Stimulated activated CD4-positive, alpha-beta T cell treated with anti-CD3 and anti-CD28 coated beads, Interleukin-12 subunit alpha, Interleukin-12 subunit beta, amount 100 ng/mL, for 24 hours (primary cell): ENCODE measurements at regions not wholly inside any gene's neighbourhood (a gene's known extent, or its start where the extent isn't known, plus 50 kb on each side); places are given as distances from the start of the nearest gene placed in this dataset.

Experiments
- DNase-seq, 2 experiments: peaks; one replicate each; pipeline ENCODE4 v3.0.0-alpha.2; 2020; ENCODE audit warnings: low read depth in 2 of 2

DNA sequence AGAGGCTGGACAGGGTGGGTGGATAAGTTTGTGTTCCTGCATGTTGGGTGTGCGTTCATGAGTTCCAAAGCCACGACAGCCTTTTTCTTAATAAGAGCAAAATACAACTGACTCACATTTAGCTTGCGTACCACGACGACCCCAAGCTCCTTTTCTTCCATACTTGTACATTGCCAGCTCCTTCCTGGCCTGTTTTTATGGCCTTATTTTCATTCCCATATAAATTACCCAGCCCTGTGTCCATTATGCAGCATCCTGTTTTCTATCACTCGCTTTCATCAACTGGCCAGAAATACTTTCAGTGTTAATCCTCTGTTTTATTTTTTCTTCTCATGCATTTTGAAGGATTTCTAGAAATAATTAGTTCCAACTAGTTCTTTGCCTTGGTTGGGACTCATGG lies 499.1 kb downstream of the FOXO1 start:
- DNase-seq: no peak

DNA sequence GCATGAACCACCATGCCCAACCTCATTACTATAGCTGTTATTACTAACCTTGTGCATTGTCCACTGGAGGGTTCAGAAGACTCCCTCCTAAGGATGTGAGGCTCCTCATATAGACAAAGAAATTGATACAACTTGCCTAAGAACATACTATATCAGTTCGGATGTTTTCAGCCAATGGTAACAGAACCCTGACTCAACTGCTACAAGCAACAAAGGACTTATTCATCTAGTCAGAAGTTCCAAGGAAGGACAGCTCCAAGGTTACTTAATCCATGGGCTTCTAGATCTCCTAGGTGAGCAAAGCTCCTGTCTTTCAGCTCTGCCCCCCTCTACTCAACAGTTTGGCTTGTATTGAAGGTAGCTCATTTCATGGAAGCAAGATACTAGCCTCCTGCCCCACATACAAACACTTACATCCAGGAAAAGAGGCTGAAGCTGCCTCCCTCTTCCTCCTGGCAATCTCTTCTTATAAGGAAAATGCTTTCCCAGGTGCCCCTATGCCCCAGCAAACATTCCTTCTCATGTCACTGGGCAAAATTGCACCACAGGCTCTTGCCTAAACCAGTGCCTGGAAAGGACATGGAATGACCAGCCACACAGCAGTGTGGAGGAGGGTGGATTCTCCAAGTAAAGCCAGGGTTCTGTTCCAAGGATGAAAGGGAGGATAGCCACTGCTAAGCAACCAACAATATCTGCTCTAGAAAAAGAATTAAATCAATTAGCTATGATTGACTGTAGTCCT lies 497.8 kb downstream of the FOXO1 start:
- no peak for DNase-seq

DNA sequence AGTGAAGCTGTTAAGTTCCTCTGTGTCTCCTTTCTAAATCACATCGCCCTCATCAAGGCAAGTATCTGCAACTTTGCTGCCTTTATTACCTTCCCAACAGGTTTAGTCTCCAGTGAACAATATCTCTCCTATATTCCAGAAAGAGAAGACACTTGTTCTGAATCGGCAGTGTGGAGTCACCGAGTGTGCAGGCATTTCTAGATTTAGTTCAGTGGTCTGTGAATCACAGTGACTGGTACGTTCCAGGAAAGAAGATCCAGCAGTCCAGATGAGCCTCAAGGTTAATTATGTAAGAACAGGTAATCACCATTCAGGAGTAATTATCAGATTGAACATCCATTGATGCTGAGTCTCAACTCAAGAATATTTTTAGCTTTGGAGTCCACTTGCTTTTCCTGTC lies 497.0 kb downstream of the FOXO1 start:
- DNase-seq: no peak

DNA sequence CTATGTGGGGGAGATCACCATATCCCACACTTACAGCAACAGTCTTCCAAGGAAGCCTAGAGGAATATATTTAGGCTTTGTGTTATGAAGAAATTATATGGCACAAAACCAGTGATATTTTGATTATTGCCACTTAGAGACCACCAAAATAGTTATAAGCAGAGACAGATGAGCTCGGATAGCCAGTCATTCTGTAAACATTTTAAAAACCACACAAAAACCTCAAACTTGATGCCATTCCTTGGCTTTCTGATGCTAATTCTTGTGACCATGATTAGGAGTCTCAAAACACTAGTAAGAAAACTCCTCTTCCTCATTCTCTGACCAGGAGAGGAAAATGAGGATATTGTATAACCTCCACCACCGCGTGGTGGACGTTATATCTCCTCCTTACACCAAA lies 496.4 kb downstream of the FOXO1 start:
- no peak for DNase-seq

DNA sequence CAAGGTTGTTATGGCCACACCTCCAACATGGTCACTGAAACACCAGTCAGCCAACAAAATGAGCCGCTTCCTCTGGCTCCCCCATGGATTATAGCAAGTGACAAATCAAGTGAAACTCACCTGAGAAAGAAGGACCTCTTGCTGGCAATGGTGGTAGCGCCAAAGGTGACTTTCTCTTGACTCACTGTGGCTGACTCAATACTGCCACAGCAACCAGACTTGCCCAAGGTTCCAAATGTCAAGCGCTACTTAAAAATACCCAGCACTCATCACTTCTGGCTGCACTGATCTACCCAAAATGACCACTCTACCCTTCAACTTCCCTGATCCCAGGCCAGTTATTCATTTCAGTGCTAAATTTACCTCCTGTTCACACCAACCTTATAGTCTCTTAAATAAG lies 495.5 kb downstream of the FOXO1 start:
- no peak for DNase-seq

DNA sequence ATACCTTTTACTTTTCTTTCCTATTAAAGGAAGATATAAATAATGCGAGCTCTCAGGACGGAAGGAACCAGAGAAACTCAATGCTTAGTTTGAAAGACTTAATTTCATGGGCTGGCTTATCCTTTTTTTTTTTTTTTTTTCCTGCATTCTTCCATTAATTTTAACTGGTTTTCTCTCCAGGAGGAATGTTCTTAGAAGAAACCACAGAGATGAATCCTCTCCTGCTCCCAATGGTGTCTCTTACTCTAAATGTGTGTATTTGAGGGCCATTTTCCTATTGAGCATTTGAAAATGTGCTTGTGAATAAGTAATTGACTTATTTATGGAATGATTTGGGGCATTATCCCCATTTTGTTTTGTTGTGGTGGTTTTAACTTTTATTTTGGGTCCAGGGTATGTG lies 494.9 kb downstream of the FOXO1 start:
- no peak for DNase-seq

DNA sequence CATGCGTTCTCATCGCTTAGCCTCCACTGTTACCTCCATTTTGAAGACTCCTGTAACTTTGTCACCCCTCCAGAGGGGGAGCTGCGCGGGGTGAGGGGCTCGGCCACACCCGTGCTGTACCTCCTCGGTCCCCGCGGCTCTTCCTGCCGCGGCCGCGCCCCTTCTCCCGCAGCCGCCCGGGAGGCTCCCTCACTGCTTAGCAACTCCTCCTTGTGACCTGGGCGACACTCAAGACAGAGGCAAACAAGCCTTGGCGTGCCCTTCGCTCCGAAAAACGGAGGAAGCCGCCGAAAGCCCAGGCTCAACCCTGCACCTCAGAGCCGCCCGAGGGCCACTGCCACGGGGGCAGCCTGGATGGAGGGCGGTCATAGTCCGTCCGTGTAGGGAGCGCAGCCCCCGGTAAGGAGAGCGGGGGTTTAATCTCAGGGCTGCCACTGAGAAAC lies 494.3 kb downstream of the FOXO1 start:
- no peak for DNase-seq

DNA sequence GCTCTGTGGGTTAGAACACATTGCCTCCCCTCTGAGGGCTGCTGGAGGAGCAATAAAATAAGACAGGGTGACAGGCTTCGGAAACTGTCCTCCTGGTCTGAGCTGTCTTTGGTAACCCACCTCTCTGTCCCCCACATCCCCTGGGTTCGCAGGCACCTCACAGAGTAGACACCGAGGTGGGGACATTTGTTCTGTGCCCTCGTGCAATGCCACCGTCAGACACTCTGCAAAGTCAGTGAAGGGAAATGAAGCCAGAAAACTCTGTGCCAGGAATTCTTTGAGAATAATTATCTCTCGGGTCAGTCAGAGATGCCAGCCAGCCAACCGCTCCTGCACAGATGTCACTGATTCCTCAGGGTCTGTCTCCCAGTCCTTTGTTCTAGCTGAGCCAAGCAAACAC lies 493.6 kb downstream of the FOXO1 start:
- no peak for DNase-seq

DNA sequence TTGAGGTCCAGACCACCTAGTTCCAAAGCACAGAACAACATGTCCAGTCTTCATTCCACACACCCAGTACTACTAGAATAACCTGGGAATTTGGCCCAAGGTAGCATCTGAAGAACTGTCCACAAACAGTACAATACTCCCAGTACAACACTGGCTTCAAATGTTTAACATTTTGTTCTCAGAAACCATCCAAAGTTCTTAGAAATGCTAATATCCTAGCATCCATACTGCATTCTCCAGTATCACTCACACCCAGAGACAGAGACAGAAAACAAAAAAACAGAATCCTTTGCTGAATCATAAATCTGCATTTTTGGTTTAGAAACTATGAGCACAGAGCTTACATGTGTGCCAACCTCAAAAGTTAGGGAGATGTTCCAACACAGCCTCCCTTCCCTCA lies 490.8 kb downstream of the FOXO1 start:
- no peak for DNase-seq

DNA sequence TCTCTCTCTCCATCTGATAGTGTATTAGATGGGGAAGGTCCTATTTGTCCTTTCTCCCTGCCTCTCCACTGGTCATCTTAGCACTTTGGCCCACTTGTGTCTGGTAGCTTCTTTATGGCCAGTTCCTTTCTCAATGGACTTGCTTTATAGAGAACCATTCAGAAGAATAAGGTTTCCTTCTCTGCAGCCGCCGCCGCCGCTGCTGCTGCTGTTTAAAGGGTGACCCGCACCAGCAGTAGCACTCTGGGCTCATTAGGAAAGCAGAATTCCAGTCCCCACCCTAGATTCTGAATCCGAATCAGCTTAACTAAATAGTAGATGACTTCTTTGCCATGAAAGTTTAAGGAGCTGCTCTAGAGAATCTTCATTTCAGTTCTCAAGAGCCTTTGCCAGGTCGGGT lies 490.2 kb downstream of the FOXO1 start:
- no peak for DNase-seq

DNA sequence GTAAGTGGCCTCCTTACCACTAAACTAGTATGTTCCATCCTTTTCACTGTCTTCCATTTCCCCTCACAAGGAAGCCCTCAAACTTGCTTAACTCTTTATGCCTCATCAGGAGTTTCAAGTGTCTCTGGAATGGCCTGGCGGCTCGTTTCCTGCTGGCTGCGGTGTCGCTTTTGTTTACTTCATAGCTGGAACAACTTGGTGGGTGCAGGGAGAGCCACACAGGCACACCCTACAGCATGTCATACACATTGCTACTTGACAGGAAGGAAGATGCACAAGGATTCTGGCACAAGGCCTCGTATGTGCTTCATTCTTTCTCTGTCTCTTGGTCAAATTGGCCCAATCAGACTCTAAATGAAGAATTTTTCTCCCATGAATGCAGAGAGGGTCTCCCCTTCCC lies 488.3 kb downstream of the FOXO1 start:
- no peak for DNase-seq

DNA sequence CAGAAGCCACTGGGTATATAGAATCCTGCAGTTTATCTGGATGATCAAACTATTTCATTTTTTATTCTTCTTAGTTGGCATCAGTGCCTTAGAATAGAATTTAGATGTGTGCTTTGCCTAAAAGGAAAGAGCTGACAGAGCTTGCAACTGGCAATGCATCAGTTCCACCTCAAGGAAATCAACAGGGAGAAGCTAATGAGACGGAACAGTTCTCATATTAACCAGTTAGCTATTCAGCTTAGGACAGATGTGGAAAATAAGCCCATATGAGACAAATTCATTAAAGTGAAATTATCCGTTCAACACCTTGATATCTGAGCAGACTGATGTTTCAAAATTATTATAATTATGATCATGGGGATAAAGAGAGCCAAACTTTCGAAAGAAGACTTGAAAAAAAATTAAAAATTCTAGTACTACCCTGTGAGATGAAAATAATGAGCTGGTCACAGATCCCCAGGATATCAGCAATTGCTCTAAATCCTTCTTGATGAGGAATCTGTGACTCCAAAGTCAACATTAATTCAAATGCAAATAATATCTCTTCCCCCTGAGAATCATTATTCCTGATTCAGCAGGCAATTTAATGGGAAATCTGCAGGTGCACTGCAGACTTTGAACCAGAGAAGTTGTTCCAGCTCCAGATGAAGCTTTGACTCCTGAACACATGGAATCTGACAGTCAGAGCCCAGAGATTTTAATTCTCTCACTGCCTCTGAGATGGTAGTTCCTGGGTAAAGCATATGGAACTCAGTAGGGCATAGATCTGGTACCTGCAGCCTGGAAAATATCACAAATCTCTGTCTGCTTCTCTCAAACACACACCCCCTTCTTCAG lies 486.8 kb downstream of the FOXO1 start:
- DNase-seq: no peak

DNA sequence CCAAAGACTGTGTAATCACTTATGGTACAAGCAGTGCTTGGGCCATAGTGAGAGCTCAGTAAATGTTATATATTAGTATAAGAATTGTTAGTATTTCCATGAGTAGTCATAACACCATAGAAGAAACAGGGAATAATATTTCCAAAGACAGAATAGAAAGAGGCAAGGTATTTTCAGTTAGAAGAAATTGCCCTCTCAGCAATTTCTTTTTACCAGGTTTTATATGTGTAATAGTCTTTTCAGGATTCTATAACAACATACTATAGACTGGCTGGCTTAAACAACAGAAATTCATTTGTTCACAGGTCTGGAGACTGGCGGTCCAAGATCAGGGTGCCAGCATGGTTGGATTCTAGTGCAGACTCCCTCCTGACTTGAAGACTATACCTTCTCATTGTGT lies 485.7 kb downstream of the FOXO1 start:
- DNase-seq: no peak

DNA sequence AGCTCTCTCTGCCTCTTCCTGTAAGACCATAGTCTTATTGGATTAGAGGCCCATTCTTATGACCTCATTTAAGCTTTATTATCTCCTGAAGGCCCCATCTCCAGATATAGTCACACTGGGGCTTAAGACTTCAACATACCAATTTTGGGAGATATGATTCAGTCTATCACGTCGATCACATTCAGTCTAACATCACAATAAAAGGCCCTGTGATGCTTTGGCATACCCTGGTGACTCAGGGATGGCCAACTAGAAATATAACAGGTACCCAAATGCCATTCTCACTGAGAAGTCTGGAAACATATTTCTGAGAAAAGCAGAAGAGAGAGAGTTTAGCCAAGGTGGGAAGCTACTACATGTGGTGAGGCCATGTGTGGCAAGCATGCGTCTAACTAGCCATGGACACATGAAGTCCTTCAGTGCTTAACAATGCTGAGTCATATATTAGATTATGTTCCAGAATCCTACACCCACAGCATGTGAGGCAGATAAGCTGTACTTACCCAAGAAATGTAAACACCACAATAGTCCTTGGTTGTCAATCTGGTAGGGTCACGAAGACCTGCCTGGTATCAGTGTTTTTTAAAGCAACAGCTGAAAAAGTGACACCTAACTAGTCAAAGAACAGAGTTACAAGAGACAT lies 485.1 kb downstream of the FOXO1 start:
- no peak for DNase-seq

DNA sequence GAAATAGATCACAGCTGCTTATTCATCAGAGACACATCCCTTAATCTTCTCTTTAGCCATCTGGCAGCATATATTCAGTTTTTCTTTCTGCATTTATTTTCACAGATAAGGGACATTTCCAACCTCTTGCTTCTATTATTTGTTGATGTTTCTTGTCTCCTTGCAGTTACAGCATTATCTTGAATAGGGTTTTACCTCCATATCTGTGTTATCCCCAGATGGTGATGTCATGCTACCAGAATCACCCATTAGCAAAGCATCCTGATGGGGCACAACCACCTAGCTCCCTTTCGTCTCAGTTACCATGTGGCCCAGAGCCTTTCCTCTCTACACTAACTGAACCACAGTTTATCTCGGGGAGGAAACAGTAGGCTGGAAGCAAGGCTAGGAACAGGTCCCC lies 483.9 kb downstream of the FOXO1 start:
- DNase-seq: no peak

DNA sequence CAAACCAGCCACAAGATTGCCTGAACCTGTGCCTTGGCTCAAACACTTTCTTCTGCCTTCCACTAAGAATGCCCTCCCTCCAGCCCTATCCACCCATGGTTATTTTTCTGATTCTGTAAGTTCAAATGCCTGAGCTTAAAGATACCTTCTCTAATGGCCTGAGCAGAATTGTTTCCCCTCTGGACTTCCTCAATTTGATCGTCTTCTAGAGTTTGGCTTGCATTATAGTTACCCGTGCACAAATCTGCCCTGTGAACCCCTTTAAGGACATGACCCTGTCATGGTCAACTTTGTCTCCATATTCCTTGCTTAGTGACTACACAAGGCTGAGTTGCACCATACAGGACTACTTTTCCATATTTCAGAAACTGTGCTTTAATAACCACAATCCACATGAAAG lies 481.0 kb downstream of the FOXO1 start:
- DNase-seq: no peak

DNA sequence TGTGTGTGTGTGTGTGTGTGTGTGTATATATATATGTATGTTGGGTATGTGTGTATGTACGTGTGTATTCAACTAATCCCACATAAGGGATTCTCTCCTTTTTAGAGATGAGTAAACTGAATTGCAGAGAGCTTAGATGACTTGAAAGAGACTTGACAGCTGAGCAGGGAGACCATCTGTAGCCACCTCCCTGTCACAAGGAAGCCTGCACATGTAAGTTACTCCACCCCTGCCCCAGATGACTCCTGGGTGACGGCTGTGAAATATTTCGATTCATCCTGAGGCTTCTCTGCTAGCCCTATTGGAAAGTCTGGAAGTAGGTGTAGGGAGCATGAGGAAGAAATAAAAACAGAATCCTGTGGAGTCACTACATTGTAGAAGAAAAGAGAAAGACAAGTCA lies 480.4 kb downstream of the FOXO1 start:
- no peak for DNase-seq

DNA sequence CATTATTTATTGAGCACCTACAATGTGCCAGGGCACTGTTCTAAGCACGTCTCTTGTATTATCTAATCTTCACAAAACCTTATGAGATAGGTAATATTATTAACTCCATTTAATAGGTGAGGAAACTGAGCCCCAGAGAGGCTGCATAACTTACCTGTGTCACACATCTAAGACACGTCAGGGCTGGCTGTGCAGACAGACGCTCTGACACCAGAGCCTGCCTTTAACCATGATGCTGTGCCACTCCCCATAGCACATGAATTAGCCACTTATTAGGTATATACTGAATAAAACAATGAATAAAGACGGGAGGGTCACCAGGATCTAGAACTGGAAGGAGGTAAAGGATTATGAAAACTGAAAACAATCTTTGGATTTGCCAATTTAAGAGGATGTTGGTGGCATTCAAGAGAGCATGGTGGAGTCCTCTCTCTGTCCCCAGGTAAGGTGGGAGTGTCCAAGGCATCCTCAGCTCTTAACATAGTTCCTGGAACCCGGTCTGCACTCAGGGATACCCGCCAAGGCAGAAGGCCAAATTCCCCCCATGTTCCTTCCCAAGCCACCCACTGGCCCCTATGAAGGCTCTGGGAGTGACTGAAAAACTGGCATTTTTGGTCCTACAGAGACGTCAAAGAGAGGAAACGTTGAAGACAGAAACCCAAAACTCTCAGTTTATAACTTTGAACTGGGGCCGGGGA lies 479.7 kb downstream of the FOXO1 start:
- no peak for DNase-seq

DNA sequence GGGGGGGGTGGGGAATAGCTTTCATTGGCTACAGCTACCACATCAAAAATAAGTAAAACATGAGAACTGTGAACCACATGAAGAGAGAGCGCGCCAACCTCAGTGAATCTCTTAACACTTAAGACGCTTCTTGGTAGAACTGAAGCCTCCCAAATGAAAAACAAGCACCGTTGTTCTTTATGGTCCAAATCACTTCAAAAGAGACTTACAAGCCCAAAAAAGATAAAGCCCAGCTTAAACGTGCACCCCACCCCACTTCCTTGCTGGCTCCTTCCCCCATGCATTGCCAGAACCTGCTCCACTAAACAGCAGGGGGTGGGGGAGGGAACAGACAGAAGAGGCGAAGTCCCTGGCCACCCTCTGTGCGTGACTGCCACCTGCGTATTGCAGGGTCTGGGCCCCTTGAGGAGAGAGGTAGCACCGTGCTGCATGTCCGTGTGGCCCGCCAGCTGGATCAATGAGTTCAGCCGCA lies 479.1 kb downstream of the FOXO1 start:
- peak in 1 of 2 experiments; percentile 39 for DNase-seq

DNA sequence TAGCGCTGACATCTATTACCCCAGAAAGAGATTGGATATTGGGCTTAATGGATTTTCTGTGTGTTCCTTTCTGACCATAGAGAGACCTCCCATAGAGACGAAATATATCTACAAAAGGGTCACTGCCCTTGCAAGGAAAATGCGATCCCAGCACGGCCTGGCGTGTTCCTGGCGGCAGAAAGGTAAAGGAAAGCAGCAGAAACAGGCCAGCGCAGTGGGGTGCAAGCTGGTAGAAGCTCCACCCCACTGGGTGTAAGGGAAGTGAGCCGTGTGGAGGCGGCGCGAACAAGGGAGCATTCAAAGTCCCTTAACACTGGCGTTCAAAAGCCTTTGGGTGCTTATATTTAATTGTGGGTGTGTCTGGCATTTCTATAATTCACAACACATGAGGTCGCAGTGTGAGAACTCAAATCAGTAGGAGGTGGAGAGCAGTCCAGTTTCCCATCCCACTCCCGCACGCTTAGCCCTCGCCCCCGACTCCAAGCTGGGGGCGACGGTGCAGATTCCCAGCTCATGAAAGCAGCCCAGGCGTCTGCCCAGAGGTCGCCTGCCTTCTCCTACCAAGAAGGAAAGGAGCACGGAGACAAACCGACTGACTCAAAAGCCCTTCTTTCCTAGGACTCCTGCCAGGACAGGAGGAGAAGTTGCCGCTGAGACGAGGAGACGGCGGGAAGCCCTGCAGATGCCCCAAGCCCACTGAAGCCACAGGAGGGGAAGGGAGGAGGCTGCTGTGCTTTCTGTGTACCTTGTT lies 478.4 kb downstream of the FOXO1 start:
- DNase-seq: no peak

DNA sequence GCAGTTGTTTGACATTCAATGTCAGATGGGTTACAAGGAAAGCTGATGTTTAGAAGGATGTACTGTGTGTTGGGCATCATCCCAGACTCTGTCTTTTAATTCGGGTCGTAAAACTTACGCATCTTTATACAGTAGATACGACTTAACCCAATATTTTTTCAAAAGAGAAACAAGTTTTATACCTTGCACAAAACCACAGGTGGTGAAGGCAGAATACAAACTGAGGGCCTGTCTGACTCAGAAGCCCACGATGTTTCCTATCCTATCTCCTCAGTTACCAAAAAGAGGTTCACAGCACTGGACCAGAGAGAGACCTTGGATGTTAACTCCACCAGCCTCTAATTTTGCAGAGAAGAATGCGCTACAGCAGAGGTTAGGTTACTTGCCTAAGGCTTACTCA lies 477.0 kb downstream of the FOXO1 start:
- no peak for DNase-seq
